SK-N-SH (cell line): ENCODE measurements at regions not wholly inside any gene's neighbourhood (a gene's known extent, or its start where the extent isn't known, plus 50 kb on each side); places are given as distances from the start of the nearest gene placed in this dataset.

Experiments
- POLR2AphosphoS5 ChIP-seq: IDR thresholded peaks from 2 replicates; pipeline ENCODE4 v1.6.1; 2012; ENCODE audit warnings: low read depth, low read length
- SMC3 ChIP-seq: IDR thresholded peaks from 2 replicates; pipeline ENCODE4 v1.6.1; 2012; ENCODE audit warnings: low read depth, low read length, improper control_type of control experiment

DNA sequence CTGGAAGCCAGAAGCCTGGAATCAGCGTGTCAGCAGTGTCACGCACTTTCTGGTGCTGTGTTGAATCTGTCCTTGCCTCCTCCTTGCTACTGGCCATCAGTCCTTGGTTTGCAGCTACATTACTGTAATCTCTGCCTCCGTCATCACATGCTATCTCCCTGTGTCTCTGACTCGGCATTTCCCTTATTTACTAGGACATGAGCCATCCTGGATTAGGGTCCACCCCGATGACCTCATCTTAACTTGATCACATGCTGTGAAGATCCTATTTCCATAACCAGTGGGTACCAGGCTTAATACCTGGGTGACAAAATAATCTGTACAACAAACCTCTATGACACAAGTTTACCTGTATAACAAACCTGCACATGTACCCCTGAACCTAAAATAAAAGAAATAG is 518.0 kb upstream of the KLF6 start:
- TF ChIP-seq POLR2AphosphoS5 (no peak), SMC3 (no peak)
